GM23338 (cell line): ENCODE measurements at regions not wholly inside any gene's neighbourhood (a gene's known extent, or its start where the extent isn't known, plus 50 kb on each side); places are given as distances from the start of the nearest gene placed in this dataset.

Source experiments
- ATAC-seq: fragments of 200-7000 bp; cut with Tn5 transposase; 3 replicates; pipeline ENCODE4 v1.9.1; 2020
- DNase-seq: peaks from one replicate; pipeline ENCODE4 v3.0.0-alpha.2; 2015; ENCODE audit warnings: low spot score
- H2AFZ ChIP-seq: fragments of 200-600 bp; sonication (generic); 2 replicates; pipeline ENCODE4 v1.8.0; 2016; ENCODE audit warnings: antibody characterized with exemption, mild to moderate bottlenecking, moderate library complexity
- H3F3A ChIP-seq: fragments of 200-600 bp; sonication (generic); replicated peaks from 2 replicates; pipeline ENCODE4 v1.8.0; 2017; ENCODE audit warnings: antibody characterized with exemption, mixed run types, low read depth
- H3K27ac ChIP-seq: fragments of 200-600 bp; sonication (generic); 2 replicates; pipeline ENCODE4 v1.6.1; 2016; ENCODE audit warnings: low read depth
- H3K27me3 ChIP-seq: fragments of 200-600 bp; sonication (generic); 2 replicates; pipeline ENCODE4 v1.8.0; 2016; ENCODE audit warnings: mild to moderate bottlenecking, mixed run types, moderate library complexity; ENCODE audit not compliant: insufficient read depth
- H3K36me3 ChIP-seq: fragments of 200-600 bp; sonication (generic); 2 replicates; pipeline ENCODE4 v1.8.0; 2016; ENCODE audit warnings: mild to moderate bottlenecking; ENCODE audit not compliant: insufficient read depth
- H3K4me1 ChIP-seq: fragments of 200-600 bp; sonication (generic); 2 replicates; pipeline ENCODE4 v1.8.0; 2016; ENCODE audit warnings: mild to moderate bottlenecking, moderate library complexity; ENCODE audit not compliant: insufficient read depth
- H3K4me2 ChIP-seq: fragments of 200-600 bp; sonication (generic); 2 replicates; pipeline ENCODE4 v1.7.1; 2017; ENCODE audit warnings: mixed run types
- H3K4me3 ChIP-seq: fragments of 200-600 bp; sonication (generic); 2 replicates; pipeline ENCODE4 v1.6.1; 2016; ENCODE audit warnings: mixed run types
- H3K79me2 ChIP-seq: fragments of 200-600 bp; sonication (generic); replicated peaks from 2 replicates; pipeline ENCODE4 v1.8.0; 2017; ENCODE audit warnings: mild to moderate bottlenecking; ENCODE audit not compliant: insufficient read depth
- H3K9me2 ChIP-seq: fragments of 200-600 bp; sonication (generic); 2 replicates; pipeline ENCODE4 v1.8.0; 2017; ENCODE audit not compliant: insufficient read depth
- H4K20me1 ChIP-seq: fragments of 200-600 bp; sonication (generic); replicated peaks from 2 replicates; pipeline ENCODE4 v1.8.0; 2017; ENCODE audit warnings: mild to moderate bottlenecking; ENCODE audit not compliant: insufficient read depth
- H3K27ac Mint-ChIP-seq: 2 replicates; pipeline ENCODE4 v1.8.0; 2020; ENCODE audit warnings: inconsistent platforms, mild to moderate bottlenecking, moderate library complexity, mixed read lengths
- H3K27me3 Mint-ChIP-seq: 3 replicates; pipeline ENCODE4 v1.8.0; 2022; ENCODE audit warnings: low read depth, mild to moderate bottlenecking, moderate library complexity, mixed read lengths, inconsistent platforms; ENCODE audit not compliant: insufficient read depth, poor library complexity
- H3K36me3 Mint-ChIP-seq: 3 replicates; pipeline ENCODE4 v1.8.0; 2021; ENCODE audit warnings: low read depth, mild to moderate bottlenecking, inconsistent platforms, moderate library complexity, mixed read lengths
- H3K4me1 Mint-ChIP-seq: 3 replicates; pipeline ENCODE4 v1.8.0; 2020; ENCODE audit warnings: mild to moderate bottlenecking, inconsistent platforms, mixed read lengths
- H3K4me3 Mint-ChIP-seq: 3 replicates; pipeline ENCODE4 v1.8.0; 2021; ENCODE audit warnings: moderate library complexity, mild to moderate bottlenecking, inconsistent platforms, mixed read lengths
- H3K9me3 Mint-ChIP-seq: 3 replicates; pipeline ENCODE4 v1.8.0; 2020; ENCODE audit warnings: moderate library complexity, mild to moderate bottlenecking, inconsistent platforms, mixed read lengths
- EZH2 ChIP-seq: fragments of 200-600 bp; sonication (generic); IDR thresholded peaks from one replicate; pipeline ENCODE4 v1.8.0; 2017; ENCODE audit warnings: antibody characterized with exemption, mild to moderate bottlenecking, low read depth; ENCODE audit not compliant: unreplicated experiment
- EZH2phosphoT487 ChIP-seq: fragments of 200-600 bp; sonication (generic); IDR thresholded peaks from one replicate; pipeline ENCODE4 v1.8.1; 2018; ENCODE audit warnings: antibody characterized with exemption; ENCODE audit not compliant: unreplicated experiment
- NANOG ChIP-seq: IDR thresholded peaks from 2 replicates; pipeline ENCODE4 v1.6.1; 2016; ENCODE audit warnings: antibody characterized with exemption, borderline replicate concordance
- ZNF331 ChIP-seq: fragments of 250-450 bp; sonication (Bioruptor Pico); IDR thresholded peaks from 2 replicates; pipeline ENCODE4 v1.5.0; 2020; ENCODE audit warnings: low read depth, mild to moderate bottlenecking, moderate library complexity
- TF ChIP-seq, protein P1 (sequence below): fragments of 250-450 bp; sonication (Bioruptor Pico); IDR thresholded peaks from 2 replicates; pipeline ENCODE4 v1.5.0; 2020; ENCODE audit warnings: mild to moderate bottlenecking, moderate library complexity
- TF ChIP-seq, protein P2 (sequence below), 2 experiments: fragments of 200-600 bp in 1 of 2; sonication (generic) in 1 of 2; conservative IDR thresholded peaks; 2 replicates each; pipeline versions ENCODE4 v1.5.1 to v1.6.1; 2016 to 2017; ENCODE audit warnings: antibody characterized with exemption in 2 of 2, low read depth in 2 of 2, mild to moderate bottlenecking in 2 of 2, moderate library complexity in 1 of 2

DNA sequence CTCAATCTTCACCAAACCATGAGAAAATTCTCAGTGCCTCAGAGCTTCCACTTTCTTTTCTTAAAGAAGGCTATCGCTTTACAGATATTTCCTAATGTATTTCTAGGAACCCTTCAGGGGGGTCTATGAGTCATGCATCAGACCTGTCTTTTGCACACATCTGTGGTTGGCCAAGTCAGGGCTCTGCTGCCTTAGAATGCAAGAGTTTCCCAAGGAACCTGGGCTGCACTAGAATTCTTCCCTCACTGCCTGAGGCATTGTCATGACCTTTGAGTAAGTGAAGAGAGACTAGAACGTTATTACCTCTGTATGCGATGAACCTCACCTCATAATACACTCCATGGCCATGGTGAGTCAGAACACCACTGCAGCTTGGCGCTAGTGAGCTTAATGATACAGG is 365.0 kb upstream of the ID4 start (continued):
- TF ChIP-seq, protein P1, sequence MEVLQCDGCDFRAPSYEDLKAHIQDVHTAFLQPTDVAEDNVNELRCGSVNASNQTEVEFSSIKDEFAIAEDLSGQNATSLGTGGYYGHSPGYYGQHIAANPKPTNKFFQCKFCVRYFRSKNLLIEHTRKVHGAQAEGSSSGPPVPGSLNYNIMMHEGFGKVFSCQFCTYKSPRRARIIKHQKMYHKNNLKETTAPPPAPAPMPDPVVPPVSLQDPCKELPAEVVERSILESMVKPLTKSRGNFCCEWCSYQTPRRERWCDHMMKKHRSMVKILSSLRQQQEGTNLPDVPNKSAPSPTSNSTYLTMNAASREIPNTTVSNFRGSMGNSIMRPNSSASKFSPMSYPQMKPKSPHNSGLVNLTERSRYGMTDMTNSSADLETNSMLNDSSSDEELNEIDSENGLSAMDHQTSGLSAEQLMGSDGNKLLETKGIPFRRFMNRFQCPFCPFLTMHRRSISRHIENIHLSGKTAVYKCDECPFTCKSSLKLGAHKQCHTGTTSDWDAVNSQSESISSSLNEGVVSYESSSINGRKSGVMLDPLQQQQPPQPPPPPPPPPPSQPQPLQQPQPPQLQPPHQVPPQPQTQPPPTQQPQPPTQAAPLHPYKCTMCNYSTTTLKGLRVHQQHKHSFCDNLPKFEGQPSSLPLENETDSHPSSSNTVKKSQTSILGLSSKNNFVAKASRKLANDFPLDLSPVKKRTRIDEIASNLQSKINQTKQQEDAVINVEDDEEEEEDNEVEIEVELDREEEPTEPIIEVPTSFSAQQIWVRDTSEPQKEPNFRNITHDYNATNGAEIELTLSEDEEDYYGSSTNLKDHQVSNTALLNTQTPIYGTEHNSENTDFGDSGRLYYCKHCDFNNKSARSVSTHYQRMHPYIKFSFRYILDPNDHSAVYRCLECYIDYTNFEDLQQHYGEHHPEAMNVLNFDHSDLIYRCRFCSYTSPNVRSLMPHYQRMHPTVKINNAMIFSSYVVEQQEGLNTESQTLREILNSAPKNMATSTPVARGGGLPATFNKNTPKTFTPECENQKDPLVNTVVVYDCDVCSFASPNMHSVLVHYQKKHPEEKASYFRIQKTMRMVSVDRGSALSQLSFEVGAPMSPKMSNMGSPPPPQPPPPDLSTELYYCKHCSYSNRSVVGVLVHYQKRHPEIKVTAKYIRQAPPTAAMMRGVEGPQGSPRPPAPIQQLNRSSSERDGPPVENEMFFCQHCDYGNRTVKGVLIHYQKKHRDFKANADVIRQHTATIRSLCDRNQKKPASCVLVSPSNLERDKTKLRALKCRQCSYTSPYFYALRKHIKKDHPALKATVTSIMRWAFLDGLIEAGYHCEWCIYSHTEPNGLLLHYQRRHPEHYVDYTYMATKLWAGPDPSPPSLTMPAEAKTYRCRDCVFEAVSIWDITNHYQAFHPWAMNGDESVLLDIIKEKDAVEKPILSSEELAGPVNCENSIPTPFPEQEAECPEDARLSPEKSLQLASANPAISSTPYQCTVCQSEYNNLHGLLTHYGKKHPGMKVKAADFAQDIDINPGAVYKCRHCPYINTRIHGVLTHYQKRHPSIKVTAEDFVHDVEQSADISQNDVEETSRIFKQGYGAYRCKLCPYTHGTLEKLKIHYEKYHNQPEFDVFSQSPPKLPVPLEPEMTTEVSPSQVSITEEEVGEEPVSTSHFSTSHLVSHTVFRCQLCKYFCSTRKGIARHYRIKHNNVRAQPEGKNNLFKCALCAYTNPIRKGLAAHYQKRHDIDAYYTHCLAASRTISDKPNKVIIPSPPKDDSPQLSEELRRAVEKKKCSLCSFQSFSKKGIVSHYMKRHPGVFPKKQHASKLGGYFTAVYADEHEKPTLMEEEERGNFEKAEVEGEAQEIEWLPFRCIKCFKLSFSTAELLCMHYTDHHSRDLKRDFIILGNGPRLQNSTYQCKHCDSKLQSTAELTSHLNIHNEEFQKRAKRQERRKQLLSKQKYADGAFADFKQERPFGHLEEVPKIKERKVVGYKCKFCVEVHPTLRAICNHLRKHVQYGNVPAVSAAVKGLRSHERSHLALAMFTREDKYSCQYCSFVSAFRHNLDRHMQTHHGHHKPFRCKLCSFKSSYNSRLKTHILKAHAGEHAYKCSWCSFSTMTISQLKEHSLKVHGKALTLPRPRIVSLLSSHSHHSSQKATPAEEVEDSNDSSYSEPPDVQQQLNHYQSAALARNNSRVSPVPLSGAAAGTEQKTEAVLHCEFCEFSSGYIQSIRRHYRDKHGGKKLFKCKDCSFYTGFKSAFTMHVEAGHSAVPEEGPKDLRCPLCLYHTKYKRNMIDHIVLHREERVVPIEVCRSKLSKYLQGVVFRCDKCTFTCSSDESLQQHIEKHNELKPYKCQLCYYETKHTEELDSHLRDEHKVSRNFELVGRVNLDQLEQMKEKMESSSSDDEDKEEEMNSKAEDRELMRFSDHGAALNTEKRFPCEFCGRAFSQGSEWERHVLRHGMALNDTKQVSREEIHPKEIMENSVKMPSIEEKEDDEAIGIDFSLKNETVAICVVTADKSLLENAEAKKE (CRISPR knock-in tag) = no peak
- TF ChIP-seq, protein P2, sequence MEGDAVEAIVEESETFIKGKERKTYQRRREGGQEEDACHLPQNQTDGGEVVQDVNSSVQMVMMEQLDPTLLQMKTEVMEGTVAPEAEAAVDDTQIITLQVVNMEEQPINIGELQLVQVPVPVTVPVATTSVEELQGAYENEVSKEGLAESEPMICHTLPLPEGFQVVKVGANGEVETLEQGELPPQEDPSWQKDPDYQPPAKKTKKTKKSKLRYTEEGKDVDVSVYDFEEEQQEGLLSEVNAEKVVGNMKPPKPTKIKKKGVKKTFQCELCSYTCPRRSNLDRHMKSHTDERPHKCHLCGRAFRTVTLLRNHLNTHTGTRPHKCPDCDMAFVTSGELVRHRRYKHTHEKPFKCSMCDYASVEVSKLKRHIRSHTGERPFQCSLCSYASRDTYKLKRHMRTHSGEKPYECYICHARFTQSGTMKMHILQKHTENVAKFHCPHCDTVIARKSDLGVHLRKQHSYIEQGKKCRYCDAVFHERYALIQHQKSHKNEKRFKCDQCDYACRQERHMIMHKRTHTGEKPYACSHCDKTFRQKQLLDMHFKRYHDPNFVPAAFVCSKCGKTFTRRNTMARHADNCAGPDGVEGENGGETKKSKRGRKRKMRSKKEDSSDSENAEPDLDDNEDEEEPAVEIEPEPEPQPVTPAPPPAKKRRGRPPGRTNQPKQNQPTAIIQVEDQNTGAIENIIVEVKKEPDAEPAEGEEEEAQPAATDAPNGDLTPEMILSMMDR (conservative IDR thresholded peaks at IDR 0.05; ENCODE audit: low read depth in 2 of 2) = no peak
- TF ChIP-seq NANOG = no peak
- no peak for TF ChIP-seq EZH2phosphoT487
- no peak for TF ChIP-seq ZNF331 (CRISPR knock-in tag)

DNA sequence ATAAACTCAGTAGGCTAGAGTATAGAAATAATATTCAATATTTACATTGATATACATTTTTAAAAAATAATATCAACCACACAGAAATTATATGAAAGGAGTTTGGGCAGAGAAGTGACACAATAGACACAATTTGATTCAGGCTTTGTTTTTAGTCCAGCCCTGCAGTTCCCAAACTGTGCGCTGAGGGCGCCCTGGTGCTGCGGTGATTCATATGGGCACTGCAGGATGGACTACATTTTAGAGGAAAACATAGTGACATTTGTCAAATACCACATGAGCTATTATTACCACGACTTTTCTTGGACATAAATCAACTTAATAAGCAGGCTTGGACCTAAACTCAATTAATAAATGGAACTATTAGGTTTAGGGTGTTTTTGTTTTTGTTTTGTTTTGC is 364.3 kb upstream of the ID4 start:
- DNase-seq (peak; percentile 60), ATAC-seq (no peak)
- H3K4me2 ChIP-seq = no peak overlapping the region
- H3K36me3 Mint-ChIP-seq = peaks cover 33% of the 10 kb centered on the region
- H3K4me1 Mint-ChIP-seq = no peaks in the 10 kb centered on the region
- 0 out of 2 replicates have a peak, but pooled peaks cover 6% of the 10 kb centered on the region for H3K9me2 ChIP-seq
- H3K27ac Mint-ChIP-seq = no peak overlapping the region
- H3K36me3 ChIP-seq = no peaks in the 10 kb centered on the region
- peaks cover 31% of the 10 kb centered on the region for H3K9me3 Mint-ChIP-seq
- H3K4me3 Mint-ChIP-seq = no peak overlapping the region
- H4K20me1 ChIP-seq = no peaks in the 10 kb centered on the region
- no peak overlapping the region for H3K4me3 ChIP-seq
- H2AFZ ChIP-seq = no peak overlapping the region
- no peaks in the 10 kb centered on the region for H3K27me3 Mint-ChIP-seq
- H3K27ac ChIP-seq = no peak overlapping the region
- H3K4me1 ChIP-seq = no peaks in the 10 kb centered on the region
- no peaks in the 10 kb centered on the region for H3F3A ChIP-seq
- H3K79me2 ChIP-seq = no peaks in the 10 kb centered on the region
- TF ChIP-seq, protein P2 (conservative IDR thresholded peaks at IDR 0.05; ENCODE audit: low read depth in 2 of 2) = peak; percentile 84 to 91
- no peak for TF ChIP-seq EZH2
- H3K27me3 ChIP-seq = no peaks in the 10 kb centered on the region
